Retina (tissue), 1 donor: ENCODE measurements at regions not wholly inside any gene's neighbourhood (a gene's known extent, or its start where the extent isn't known, plus 50 kb on each side); places are given as distances from the start of the nearest gene placed in this dataset.

Experiments used
- DNase-seq: peaks from one replicate; pipeline ENCODE4 v3.0.0-alpha.2; 2016

DNA sequence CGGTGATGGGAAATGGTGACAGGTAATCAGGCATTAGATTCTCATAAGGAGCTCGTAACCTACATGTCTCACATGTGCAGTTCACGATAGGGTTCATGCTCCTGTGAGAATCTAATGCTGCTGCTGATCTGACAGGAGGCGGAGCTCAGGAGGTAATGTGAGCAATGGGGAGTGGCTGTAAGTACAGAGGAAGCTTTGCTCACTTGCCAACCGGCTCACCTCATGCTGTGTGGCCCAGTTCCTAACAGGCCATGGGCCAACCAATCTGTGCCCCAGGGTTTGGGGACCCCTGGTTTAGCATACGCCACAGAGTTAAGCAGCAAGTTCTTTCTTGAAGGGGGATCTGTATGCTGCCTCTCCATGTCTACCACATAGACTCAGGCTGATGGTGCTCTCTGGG lies 133.1 kb downstream of the IQUB start:
- no peak for DNase-seq

DNA sequence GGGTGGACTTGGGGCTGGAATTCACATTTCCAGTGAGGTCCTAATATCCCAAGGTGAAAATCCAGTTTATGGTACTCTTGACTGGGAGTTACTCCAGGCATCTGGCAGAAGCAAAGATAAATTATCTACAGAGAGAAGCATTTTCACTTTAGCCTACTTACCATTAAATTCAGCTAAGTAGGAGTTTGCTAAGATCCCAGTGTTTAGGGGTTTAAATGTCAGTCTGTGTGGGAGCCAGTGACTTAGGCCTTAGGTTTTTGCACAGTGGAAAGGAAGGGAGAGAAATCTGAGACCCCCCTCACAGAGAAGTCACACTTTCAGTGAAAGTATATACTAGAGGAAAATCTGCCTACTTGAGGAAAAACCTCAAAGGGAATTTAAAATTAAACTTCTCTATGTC lies 134.2 kb downstream of the IQUB start:
- DNase-seq, result no peak

DNA sequence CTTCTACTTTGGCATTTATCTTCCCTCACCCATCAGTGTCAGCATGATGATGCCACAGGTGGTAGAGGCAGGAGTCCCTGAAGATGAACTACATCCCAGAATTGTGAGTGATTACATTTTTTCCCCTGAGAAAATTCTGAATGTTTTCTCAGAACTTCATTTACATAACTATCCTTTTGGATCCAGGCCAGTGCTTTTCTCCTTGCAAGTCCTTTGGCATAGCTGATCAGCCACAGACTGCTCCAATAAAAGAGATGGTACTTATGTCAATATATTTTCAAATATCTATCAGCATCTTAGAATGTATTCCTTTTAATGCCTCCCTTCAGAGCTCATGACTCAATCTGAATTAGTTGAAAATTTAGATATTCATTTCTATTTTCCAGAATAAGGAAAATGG lies 135.5 kb downstream of the IQUB start:
- no peak for DNase-seq

DNA sequence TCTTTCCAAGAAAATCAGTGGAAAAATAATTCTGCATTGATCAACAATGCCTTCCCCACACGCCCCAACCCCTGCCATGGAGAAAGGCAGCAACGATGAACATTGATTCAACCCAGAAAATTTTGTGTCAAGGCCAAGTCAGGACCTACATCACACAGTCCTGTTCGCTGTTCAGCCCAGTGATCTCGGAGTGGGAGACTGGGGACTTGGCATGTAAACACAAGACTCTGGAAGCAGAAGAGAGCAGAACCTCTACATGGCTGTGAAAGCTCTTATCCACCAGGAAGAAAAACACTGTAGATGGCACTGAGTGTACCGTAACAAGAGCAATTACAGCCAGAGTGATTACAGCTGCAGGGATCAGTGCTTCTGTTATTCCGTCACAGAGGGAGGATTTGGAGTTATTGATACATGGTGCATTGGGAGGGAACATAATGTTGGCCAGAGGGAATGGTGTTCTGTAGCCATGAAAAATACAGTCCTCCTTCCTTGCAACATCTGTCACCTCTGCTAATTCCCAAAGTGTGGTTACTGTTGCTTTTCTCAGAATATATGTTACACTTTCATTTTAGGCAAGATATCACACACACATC lies 136.6 kb downstream of the IQUB start:
- DNase-seq, result no peak

DNA sequence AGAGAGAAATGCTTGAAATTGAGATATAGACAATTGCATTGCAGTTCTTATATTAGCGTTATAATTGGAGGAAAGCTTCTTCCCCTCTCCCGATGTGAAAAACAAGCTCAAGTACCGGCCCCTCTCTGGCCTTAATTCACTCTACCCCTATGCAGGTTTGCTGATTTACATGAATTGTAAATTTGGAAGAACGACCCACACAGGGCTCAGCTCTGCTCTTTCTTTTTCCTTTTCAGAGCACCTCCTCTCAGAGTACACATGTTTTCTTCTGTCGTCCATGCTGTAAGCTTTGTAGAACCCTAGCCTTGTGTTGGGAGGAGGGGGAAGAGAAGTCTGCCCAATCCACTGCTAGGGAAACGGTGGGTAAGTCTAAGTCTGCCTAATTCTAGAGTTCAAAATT lies 140.8 kb downstream of the IQUB start:
- no peak for DNase-seq

DNA sequence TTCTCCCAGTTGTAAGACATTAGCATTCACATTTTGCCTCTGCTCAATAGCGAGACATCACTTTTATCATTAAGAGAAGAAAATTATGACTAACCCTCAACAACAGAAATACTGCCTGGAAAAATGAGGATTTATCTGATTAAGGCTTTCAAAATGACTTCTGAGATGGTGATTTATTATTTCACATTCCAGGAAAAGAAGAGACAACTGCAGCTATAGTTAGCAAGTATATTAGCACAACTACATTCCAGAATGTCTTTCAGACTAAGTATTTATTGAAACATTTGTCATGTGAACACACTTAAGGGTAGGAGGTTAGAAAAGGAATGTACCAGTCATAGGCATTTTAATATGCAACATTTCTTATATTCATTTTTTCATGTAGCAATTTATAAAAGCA lies 162.0 kb downstream of the IQUB start:
- DNase-seq, result no peak

DNA sequence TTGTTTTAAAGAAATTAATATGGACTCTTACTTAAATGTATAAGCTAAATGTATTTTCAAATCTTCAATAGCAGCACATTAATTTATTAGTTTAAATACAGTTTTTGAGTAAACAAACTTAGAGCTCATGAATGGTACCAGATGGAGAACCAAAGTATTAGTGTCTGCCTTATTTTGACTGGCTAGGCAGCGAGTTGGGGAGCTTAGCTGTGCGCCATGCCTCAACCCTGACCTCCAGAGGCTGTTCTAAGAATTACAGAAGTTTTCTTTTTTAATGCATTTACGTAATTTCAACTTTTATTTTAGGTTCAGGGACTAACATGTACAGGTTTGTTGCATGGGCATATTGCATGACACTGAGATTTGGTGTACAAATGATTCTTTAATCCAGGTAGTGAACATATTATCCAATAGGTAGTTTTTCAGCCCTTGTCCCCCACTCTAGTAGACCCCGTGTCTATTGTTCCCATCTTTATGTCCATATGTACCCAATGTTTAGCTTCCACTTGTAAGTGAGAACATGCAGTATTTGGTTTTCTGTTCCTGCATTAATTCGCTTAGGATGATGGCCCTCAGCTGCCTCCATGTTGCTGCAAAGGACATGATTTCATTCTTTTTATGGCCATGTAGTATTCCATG lies 166.8 kb downstream of the IQUB start:
- no peak for DNase-seq

DNA sequence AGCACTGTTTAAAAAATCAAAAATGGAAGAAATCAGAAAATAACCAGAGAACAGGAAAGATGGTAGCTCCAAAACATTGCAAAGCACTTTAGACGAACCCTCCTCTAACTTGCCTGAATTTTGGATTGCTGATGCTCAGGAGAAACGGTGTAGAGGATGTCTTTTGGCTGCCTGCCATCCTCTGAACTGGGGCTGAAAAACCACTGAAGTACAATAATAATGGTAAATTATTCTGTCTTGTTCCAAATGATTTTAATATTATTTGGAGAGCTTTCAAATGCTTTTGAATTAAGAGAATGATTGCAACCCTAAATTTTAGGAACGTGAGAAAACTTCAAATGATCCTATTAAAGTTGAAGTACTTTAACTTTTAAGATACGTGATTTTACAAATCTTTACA lies 167.3 kb upstream of the SLC13A1 start:
- no peak for DNase-seq

DNA sequence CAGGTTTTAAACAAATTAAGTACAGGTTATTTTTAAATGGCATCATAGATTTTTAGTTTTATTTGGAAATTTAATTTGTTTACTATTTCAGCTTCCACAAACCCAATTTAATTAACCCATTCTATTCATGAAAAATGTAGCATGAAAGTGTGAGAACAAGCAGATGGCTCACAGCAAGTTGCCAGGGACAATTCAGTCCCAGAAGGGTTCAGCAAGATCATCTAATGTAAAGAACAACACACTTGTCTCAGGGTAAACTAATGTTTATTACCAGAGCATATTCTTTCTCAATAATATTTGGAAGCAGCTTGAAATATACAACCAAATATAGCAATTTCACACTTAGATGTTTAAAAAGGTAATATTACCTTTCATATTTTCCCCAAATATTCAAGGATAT lies 166.9 kb upstream of the SLC13A1 start:
- DNase-seq, result no peak

DNA sequence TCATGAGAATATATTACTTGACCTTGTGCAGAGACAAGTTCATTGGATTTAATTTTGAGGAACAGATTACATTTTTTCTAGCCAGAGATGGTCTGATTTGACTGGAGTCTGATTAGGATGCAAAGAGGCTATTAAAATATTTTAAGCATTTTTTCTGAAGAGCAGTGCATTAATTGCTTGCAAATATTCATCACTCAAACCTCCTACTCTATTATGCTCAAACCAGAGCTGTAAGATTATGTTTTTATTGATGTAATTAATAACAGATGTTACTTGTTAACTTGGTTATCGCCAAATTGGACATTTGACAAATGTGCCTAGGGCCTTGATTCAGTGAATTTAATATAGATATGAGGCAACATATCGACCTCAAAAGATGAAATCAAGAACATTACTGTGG lies 160.9 kb upstream of the SLC13A1 start:
- no peak for DNase-seq

DNA sequence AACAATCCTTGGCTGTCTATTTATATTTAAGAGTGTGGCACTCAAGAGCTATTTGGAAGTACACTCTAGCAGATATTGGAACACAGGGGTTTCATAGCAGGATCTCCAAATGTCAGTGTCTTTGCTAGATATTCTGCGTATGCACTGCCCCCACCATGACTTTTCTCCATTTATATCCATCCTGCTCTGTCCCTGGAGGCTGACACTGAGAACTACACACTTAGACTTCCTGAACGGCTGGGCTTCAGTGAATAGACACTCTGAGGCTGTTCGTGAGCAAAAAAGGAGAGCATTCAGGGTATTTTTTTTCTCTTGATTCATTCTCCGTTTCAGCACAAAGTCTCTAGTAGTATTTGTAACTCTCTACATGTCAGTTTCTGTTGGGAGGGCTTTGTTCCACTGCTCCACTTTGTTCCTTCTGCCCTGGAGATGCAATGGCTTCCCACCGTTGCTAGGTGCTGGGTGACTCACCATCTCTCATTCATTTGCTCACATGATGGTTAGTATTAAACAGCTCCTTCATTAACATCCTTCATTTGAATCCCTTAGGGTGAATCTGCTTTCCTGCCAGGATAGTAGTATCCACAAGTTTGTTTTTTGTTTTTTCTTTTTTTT lies 155.9 kb upstream of the SLC13A1 start:
- no peak for DNase-seq

DNA sequence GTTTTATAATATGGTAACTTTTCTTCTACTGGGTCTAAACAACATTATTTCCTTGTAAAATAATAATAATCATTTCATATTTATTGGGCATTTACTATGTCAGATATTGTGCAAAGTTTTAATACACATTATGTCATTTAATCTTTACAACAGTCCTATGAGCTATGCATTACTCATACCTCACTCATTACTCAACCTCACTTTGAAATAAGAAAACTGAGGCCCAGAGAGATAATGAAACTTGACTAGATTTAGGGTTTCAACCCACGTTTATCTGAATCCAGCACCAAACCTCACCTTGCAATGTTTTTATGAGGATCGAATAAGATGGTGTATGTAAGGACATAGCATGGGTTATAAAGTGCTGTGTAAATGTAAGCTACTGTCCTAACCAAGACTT lies 153.2 kb upstream of the SLC13A1 start:
- no peak for DNase-seq

DNA sequence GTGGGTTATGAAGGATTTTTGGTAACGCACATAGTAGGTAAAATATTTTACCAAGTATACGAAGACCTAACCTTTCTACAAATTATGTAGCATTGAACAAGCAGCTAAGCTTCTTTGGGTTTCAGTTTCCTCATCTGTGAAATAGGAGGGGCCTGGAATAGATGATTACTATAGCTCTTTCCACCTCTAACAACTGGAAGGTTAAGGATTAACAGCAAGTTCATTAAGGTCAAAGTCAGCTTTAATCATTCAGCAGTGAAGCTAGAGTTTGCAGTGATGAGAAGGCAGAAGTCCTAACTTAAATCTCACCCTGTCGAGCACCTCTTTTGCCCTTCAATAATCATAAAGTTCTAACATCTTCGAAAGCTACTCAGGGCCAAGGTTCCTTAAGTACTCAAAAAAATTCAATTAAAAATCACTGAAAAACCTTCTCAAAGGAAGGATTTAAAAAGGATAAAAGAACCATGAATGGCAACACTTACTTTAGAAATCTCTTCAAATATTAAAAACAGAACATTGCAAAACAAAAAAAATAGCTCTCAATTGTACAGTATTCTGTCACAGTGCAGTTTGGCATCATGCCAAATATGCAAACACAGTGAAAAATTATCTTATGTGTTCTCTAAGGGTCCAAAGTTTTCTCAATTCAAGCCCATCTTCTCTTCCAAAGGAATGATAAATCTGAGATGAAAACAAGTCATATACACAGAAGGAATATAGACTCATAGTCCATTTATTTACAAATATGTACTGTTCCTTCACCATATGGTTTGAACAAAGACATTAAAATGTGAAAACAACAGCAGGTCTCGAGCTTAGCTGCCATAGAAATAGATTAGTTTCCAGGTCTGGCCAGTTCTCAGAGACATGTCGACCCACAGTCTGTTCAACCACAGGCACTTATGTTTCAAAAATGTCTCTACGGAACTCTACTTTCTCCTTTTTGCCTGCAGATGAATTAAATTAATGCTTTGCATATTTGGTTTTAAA lies 152.0 kb upstream of the SLC13A1 start:
- DNase-seq, result no peak

DNA sequence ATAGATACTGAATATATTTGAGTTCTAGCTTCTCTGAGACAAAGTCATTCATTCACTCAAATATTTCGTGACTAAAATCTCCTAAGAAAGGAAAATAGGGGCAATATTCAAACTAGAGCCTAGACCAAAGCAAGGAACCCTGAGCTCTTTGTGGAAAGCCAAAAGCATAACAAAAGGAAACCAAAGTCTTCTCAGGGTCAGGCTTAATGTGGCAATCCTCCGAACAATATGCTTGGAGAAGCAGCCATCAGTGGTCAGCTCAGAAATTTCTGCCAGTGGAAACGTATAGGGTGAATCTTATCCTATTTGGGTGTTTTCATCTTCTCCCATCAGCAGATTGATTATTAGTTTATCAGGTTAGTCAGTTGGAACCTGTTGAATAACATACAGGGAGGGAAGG lies 151.3 kb upstream of the SLC13A1 start:
- no peak for DNase-seq

DNA sequence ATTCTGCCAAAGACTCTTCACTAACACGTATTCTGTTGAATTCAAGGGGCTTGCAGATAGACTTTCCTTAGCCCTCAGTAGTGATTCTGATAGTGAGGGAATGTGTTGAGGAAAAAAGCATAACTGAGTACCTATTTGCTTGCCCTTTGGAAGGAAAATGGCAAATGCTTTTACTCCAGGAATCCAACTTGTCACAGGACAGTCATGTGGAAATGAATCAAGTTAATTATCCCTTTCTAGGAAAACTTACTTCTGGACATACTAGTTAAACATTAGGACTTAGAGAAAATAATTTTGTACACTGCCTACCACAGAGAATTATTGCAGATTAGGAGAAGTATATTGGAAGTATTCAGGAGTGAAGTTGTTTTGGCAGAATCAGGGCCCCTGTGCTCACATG lies 148.9 kb upstream of the SLC13A1 start:
- DNase-seq, result no peak

DNA sequence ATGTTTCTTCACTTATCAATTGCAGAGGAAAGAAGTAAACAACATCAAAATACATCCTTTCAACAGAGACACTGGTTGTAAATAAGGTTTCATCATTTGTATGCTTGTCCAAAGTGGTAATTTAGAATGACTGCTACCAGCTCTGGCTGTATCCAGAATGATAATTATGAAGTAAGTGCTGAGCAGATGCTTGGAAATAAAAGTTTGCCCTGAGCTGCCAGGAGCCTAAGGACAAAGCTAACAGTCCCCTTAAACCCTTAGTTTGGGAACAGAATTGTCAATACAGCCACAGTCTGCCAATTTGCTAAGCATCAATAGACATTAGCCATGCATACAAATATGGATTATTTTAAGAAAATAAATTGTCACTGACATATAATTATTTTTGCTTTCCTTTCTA lies 147.0 kb upstream of the SLC13A1 start:
- no peak for DNase-seq

DNA sequence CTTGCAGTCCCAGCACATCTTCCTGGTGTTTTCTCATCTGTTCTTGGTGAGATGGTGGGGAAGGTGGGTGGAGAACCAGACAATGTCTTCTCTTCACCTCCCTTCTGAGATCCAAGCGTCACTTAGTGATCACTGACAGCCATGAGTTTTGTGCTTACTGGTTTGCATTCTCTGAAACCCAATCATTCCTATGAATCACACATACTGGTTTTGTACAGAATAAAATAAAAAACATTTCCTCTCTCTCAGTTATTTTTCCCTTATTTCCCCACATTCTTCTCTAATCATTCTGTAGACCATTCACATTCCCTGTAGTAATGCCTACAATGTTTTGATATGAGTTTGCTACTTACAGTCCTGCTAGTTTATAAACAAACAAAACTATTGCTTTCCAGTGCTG lies 143.8 kb upstream of the SLC13A1 start:
- DNase-seq, result no peak

DNA sequence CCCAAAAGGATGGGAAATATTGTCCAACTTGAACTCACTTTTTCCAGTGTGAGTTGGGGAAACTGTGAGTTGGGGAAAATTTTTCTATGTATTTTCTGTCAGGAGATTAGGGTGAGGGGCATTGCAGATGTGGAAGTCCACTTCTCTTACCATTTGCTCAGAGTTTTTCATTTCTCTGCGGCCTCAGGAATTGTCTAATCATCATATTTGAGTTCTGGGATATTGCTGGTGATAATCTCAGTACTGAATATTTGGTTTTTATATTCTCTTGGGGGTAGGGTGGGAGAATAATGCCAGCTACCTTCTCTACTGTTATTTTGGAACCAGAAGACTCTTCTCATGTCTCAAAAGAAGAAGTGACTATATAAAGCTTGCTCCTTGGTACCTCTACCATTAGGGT lies 141.3 kb upstream of the SLC13A1 start:
- no peak for DNase-seq

DNA sequence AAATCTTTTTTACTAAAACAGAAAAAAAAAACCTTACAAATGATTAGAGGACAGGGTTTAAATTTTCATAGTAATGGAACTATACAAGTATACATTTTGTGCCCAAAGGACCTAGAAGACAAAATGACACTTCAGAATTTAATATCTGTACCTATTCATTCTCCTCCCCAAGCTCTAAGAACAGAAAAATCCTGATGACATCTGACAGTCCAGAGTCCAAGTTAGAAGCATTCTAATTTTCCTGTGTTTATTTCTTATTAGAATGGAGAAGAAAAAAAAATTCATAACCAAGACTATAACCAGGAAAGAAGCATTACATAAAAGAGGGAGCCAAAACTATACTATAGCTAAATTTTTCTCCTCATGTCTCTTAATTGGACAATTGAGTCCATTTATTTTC lies 138.9 kb upstream of the SLC13A1 start:
- DNase-seq, result no peak

DNA sequence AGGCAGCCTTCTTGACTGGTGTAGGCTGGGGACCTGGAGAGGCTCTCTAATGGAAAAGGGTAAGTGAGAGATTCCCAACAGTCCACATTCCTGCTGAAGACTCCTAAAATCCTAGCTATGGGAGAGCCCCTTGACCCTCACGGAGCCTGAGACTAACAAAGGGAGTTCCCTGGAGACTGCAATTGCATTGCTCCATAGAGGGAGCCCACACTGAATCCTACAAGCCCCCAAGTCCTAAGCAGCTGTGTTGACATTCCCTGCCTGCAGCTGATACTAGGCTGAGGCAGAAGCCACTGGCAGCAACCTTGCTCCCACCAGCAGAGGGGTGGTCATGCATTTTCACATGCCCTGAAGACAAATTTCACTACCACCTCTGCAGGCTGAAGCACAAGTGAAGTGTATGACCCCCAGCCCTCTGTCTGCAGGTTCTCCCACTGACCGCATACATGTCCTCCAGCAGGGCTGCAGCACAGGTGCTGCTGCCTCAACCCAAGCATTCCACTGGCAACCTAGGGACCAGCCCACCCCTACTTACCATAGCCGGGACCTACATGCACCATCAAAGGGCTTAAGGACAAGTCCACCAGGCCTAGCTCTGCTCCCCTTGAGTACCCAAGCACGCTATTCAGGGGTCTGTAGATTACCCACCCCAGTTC lies 130.3 kb upstream of the SLC13A1 start:
- no peak for DNase-seq

DNA sequence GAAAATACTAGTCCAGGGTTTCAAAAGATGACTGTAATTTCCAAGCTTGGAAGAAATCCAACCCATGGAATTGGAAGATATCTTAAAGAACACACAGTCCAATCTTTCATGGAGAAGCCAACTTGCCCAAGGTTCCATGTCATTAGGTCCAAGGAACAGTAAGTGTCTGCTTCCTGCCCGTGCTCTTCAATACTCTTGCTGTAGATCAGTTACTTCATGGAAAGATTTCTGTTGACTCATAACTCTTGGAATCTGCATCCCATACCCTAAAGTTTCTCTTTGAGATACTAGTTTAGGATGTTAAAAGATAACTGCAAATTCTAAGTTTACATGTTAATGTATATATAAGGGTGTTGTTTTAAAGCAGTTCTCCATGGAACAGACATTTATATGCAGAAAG lies 127.9 kb upstream of the SLC13A1 start:
- DNase-seq, result no peak

DNA sequence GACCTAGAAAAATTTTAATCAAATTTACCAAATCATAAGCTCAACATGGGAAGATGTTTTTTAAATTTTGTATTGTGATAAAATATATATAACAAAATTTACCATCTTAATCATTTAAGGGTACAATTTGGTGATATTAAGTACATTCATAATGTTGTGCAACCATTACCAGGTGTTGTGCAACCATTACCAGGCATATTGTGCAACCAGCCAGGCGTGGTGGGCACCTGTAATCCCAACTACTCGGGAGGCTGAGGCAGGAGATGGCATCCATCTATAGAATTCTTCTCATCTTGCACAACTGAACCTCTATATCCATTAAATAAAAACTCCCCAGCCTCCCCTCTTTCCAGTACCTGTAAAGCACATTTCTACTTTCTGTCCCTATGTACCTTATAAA lies 124.5 kb upstream of the SLC13A1 start:
- no peak for DNase-seq

DNA sequence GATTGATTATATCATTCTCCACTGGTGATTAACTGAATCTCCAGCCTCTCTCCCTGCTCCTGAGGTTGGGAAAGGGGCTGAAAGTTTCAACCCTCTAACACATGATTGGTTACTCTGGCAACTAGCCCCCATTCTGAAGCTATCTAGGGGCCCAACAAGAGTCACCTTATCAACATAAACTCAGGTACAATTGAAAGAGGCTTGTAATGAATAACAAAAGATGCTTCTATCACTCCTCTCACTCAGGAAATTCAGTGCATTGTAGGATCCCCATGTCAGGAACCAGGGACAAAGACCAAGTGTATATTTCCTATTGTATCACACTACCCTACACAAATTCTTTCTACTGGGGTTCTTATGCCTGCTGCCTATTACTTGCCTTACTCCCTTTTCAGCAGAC lies 123.9 kb upstream of the SLC13A1 start:
- DNase-seq, result no peak
